ENCODE measurements at regions not wholly inside any gene's neighbourhood (a gene's known extent, or its start where the extent isn't known, plus 50 kb on each side); places are given as distances from the start of the nearest gene placed in this dataset.
"Not testable (repeated sequence)": the region's sequence is repeated elsewhere in the genome, so short reads cannot be mapped to it uniquely, and the experiment has no call there.

DNA sequence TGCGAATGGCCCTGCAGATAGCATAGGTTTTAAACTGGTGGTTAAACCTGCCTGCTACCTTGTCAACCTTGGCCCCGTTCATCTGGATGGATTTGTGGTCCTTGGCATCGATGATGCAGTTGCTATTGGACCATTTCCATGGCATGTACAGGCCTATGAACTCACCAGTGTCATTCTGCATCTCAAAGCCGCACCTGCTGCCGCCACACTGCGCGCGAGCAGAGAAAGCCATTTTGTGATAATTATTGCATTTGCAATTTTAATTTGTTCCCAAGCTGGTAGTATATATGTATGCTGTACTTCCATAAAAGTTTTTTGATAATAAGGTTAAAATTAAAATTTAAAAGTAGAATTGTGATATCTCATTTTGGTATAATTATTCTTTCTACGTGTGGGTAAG is 94.8 kb upstream of the UXS1 start:
- DNase-seq = no peak

DNA sequence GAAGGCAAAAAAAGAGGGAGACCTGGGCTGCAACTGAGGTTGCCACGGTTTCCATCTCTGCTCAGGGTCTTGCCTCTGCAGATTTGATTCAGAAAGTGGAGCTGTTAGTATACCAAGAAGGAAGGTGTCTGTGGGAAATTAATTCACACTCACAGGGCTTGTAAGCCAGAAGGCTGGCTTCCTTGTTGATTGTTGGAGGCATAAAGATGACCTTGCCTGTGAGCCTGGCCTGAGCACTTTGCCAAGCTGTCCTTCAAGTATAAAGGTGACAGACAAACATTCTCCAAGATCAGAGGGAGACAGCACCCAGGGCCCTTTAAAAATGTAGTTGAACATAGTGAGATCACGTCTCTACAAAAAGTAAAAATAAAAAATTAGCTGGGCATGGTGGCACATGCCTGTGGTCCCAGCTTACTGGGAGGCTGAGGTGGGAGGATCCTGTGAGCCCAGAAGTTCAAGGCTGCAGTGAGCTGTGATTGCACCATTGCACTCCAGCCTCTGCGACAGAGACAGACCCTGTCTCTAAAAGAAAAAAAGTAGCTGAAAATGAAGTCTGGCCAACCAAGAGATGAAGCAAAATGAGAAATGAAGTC is 91.2 kb upstream of the UXS1 start:
- DNase-seq = no peak

DNA sequence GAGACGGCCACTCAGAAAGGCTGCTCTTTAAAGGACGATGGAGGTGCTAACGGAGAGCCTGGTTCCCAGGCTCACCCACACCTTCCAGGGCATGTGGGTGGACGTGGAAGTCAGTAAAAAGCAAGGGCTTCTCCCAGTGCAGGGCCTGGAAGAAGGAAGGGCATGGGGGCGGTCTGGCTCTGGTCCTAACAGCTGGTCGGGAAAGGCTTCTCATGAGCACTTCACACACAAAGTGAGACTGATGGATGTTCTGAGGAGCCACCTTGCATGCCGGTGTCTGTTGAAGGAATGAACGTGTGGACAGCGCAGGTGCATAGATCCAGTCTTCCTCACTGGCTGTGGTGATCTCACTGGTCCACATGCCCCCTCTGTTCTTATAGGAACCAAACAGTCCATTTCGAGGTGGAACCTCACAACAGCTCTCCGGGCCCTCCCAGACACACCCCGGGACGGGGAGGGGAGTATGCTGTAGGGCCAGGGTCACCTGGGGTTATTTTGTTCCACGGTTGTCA is 90.6 kb upstream of the UXS1 start:
- DNase-seq = no peak

DNA sequence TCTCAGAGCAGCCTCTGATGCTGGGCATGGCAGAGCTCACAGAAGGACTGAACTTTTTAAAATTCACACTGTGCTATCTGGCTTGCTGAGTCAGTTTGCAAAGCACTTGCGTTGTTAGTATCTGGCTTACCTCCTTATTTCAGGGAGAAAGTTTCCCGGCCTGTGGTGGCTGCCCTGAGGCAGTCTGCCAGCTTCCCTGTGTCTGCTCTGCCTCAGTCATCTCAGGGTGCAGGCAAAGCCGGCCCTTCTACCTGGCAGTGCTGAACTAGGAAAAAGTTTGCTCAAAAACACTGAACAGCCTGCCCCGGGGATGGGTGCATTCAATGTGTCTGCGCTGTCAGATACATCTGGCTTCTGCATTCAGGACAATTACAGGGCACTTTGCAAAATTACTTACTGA is 90.2 kb upstream of the UXS1 start:
- DNase-seq = no peak

DNA sequence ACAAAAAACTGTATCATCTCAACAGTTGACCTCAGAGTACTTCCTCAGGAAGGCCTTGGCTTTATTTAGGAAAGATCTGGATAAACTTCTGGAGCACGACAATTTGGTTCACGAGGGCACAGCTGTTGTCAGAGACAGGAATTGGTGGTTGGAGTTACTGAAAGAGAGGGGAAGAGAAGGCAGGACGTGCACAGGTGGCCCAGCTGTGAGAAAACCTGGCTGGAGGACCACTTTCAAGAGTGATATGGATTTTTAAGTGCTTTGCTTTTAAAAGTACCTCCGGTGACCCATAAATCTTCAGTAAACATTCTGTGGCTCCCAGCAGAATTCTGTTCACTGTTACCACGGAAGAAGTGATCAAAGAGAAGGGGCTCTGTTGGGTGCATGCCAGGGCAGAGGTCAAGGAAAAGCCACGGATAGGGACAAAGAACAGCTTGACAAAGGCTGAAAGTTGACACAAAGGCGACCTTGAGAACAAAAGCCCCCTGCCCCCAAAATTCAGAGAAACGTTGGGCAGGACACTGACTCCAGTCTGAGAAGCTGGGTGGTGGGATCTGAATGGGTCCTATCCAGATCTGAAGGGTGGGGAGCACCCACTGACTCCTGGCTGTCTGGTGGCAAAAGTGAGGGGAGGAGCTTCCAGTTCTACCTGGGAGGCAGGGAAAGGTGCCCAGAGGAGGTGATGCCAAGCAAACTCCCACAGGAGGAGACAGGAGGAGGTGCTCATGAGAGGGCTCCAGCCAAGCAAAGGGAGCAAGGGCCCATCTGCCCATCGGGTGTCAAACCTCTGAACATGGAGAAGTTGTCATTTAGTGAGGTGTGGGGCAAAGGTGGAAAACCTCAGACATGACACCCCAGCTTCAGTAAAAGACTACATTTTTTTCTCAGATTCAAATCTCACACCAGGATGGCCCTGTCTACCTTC is 89.4 kb upstream of the UXS1 start:
- not testable (repeated sequence) for DNase-seq

DNA sequence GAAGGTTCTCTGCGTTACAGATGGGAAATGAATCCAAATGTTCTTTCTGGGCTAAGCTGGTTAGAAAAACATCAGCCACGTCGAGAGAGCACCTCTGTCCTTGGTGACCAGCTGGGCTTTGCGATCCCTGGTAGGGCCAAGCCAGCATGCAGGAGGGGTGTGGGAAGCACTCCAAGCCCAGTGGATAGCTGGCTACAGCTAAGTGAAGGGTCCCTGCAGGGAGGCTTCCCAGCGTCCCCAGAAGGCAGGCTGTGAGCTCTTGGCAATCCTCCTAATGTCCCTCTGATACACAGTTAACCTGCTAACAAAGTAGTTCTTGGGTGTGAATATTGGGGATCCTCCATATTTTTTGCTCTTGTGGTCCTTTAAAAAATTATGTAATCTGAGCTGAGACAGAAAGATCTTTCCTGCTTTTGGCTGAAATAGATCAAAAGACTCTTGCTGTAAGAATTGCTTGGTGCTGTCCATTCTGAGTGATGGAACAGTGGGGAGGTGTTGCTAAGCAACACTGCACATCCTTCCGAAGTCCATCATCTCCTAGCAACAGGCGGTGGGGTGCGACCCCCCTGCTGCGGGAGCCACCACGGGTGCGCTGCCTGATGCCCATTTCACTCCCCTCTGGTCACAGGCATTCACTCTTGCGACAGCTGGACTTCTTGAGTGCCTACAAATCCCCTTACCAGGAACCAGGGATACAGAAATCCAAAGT is 88.5 kb upstream of the UXS1 start:
- no peak for DNase-seq

DNA sequence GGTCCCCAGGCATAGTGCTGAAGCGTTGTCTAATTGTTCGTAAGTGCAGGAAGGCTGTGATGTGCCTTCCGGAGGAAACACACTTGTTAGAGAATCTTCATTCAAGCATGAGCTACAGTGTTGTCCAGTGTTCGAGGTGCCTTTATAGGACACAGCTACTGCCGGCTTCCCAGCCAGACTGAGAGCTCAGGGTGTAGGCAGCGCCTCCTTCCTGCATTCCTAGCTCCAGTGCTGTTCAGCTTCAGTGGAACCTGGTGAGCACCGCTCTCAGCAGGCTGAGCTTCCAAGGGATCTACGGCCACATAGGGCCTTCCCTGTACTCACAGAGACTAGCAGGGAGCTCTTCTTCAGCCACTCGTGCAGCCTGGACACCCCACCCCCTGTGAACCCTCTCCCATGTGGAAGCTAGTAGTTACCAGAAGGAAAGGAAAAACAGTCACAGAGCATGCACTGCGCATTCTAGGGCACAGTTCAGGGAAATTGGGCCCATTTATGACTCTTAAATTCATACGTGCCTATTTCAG is 87.9 kb upstream of the UXS1 start:
- not testable (repeated sequence) for DNase-seq

DNA sequence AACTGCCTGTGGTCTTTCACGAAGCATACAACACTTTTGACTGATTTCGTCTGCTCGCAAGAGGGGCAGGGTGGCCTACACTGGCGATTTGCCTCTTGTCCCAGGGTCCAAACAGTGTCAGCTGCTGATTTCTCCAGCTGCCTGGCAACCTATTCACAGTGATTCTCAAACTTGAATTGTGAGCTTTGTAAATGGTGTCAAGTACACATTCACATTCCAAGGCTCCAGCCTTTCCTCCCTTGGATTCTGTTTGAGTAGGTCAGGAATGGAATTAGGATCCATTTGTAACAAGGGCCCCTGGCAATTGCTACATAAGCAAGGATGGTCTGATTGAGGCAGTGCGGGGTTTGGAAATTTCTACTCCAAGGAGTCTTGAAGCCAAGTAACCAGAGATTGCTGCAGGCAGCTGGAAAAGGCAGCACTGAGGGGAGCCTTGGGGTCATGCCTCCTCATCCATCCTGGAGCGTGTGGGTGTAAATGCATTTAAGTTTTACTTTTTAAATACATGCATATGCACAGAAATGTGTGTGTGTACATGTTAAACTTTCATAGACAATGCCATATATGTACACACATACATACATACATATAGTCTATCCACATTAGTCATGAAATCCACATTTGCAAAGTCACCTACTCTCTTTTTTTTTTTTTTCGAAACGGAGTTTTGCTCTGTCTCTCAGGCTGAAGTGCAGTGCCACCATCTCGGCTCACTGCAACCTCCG is 86.8 kb upstream of the UXS1 start:
- no peak for DNase-seq

DNA sequence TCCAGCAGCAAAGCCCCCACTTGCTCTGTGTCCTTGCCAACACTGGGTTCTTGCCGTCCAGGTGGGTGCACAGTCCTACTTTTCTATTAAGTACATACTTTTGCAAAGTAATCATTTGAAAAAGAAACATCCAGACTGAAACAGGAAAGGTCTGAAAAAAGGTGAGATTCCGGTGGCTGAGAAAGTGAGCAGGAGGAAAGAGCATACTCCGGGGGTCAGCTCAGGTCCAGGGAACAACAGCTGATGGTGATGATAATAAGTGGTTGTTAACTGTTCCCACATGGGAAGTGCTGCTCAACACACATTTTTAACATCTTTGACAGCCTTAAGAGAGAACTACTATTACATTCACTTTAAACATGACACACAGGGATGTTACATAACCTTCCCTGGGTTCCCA is 86.1 kb upstream of the UXS1 start:
- no peak for DNase-seq

DNA sequence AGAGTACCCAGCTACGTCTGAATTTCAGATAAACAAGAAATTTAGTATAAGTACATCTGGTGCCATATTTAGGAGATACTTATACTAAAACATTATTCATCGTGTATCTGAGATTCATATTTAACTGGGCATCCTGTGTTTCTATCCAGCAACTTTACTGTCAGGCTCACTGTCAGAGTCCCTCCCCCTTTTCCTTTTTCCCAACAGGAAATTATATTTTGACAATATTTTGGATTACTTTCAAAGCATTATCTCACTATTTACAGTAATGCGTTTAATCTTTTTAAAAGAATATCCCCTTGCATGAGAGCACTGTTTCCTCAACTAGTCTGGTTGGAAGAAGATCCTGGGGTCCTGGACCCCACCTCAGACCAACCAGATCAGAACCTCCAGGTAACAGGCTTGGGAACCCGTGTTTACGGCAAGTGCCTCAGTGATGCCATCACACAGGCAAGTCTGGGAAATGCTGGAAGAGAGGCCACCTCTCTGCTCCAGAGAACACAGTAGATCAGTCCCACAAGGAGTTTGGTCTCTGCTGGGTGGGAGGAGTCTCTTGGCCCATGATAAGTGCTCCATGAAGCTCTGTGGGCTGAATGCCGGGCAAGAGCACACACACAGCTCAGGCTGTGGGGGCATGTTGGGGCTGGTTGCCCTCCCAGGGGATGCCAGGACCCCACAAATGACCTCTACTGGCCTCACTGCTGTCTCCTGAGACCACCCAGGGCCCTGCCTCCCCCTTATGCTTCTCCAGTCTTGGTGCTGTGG is 84.2 kb upstream of the UXS1 start:
- DNase-seq = no peak

DNA sequence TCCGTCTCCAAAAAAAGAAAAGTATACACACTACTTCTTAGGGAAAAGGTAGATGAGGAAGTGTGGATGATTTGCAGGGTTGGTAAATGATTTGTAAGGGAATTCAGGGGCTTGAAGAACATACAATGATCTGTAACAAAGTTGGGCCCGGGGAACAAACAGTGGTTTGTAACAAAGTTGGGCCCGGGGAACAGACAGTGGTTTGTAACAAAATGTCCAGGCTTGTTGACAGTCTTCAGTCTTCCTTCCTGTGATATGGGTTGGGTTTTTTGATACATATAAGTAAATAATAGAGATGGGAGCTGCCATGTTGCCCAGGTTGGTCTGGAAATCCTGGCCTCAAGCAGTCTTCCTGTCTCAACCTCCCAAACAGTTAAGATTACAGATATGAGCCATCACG is 83.3 kb upstream of the UXS1 start:
- DNase-seq = no peak

DNA sequence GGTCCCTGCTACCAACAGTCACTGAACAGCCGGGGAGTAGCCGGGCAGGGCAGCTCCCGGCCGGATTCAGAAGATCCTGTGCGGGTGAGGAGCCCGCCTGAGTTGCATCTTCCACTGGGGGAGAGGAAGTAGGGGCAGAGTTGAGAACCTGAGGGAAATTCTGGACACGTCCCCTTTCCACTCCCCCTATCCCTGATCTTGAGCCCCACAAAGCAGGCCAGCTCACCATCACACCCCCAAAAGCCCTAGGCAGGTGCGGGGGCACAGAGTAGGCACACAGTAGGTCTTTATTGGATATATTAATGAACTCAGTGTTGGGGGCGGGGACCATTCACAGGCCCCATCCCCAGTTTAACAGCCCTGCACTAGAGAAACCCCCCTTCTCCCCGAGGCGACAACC is 81.9 kb upstream of the UXS1 start:
- no peak for DNase-seq

DNA sequence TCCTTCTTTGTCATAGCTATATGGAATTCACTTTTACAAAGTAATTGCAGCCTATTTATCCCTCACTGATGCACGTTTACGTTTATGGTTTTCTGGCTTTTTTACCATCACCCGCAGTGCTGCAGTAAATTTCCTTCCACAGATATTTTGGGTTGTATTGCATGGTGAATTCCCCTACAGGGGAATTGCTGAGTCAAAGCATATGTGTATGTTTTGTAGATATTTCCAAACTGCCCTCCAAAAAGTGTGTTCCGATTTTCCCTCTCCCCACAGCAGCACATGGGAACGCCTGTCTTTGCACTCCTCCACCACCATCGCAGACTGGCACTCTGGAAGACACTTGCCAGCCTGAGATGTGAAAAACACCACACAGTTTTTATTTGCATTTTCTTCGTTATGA is 80.6 kb upstream of the UXS1 start:
- DNase-seq = no peak

DNA sequence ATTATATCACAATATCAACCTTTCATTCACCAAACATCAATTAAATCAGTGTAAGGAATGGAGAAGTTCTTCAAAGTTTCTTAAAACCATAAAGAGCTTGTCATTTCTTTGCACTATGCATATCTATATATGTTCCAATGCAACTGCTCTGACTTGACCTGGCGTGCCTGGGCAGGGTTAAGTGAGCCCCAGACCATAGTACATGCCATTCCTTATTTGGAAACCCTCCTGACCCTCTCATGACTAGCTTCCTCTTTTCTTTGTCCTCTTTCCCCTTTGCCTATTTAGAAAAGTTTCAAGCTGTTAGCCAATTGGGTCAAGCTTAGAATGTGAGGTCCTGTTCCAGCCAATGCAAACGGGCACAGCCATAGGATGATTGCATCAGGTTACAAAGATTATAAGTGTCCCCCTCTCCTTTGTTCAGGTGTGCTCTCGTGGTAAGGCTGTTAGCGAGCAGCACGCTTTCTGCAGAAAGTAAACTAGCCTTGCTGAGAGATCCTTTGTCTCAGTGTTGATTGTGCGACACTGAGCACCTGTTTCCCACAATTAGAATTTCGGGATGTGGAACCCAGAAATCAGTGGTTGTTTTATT is 78.2 kb upstream of the UXS1 start:
- DNase-seq = no peak

DNA sequence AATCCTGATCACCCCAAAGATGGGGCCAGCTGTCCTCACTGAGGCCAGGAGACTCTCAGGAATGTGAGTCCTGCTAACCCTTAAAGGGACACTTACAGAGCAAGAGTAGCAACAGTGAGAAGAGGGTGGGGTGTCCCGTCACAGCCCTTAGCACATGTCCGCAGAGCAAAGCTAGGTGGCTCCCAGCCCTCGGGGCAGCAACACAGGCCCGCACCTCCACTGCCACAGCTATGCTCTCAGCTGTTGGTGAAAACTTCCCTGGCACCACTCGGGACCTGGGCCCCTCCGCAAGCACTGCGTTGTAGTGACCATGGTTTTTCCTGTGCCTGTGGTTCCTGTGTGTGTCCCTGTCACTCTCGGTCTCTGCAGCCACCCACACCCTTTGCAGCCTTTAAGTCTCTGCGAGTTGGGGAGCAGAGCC is 76.4 kb upstream of the UXS1 start:
- no peak for DNase-seq

DNA sequence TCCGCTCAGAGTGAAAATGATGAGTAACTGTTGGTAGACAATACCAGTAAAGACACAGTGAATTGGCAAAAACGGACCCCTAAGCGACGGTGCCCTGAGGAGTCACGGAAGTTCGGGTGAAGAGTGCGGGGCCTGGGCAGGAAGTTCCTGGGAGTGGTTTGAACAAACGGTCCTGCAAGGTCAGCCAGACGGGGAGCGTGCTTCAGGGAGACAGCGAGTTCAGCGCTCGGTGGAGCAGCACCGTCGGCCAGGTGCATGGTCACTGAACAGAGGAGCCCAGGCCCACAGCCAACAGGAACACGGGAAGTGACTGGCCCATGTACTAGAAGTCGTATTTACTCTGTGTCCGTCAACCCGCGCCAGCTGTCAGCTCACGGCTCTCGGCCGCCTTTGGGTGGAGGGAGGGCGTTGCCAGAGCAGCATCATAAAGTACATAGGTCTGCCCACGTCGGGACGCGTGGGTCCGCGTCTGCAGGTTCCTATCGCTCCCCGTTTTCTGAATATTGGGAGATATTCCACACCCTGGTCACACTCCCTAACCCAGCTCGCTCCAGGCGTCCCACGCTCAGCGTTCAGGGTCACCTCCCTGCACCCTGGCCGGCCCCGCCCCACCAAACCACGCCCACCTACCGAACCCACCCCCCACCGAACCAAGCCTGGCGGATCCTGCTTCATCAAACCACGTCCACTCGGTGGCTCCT is 75.6 kb upstream of the UXS1 start:
- peak; percentile 47 for DNase-seq

DNA sequence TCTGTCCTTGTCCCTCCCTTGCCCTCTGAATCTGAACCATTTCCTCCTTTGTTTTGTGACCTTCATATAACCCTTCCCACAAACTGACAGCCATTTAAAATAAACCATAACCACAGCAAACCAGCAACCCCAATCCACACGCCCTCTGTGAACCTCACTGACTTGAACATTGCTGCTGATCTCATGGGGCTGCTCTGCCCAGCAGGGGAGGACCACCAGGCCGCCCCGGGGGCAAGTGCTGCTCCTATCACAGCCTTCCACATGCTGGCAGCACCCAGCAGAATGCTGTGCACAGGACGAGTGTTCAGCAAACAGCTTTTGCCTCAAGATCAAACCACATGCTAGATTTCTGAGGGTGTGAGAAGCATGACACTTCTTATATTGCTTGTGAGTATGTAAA is 73.9 kb upstream of the UXS1 start:
- no peak for DNase-seq

DNA sequence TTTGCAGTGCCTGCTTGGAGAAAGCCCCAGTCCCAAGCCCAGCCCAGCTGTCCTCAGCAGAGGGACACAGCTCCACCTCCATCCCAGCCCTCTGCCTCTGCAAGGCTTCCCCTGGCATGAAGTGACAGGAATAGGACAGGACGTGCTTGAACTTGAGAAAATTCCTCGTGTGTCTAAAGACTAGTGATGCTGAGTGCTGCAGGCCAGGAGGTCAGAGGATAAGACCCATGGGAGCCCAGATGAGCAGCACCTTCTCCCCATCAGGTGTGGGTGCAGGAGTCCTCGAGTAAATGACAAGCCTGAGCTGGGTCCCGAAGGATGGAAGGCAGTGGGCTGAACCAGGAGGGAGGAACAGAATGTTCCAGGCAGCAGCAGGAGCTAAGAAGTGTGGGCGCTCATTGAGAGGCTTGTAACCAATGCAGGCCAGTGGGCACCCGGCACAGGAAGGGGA is 67.8 kb upstream of the UXS1 start:
- DNase-seq = no peak

DNA sequence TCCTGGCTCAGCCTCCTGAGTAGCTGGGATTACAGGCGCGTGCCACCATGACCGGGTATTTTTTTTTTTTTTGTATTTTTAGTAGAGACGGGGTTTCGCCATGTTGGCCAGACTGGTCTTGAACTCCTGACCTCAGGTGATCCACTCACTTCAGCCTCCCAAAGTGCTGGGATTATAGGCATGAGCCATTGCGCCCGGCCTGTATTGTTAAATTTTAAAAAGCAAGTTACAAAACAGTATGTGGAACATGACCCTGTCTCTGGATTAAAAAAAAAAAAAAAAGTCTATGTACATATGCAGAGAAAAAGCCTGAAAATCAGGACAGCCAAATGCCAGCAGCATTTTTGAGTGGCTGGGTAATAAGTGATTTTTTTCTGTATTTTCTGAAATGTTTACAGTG is 64.8 kb upstream of the UXS1 start:
- not testable (repeated sequence) for DNase-seq

DNA sequence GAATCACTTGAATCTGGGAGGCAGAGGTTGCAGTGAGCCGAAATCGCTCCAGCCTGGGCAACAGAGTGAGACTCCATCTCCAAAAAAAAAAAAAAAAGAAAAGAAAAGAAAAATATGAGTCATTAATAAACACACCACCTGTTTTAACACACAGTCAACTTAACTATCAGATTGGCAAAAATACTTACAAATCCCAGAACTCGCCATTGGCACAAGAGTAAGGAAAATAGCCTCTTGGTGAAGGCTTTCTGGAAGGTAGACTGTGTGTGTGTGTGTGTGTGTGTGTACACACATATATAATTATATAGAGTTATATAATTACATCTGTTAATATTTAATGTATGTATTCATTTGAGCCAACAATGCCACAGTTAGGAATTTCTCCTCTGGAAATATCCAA is 63.7 kb upstream of the UXS1 start:
- no peak for DNase-seq

DNA sequence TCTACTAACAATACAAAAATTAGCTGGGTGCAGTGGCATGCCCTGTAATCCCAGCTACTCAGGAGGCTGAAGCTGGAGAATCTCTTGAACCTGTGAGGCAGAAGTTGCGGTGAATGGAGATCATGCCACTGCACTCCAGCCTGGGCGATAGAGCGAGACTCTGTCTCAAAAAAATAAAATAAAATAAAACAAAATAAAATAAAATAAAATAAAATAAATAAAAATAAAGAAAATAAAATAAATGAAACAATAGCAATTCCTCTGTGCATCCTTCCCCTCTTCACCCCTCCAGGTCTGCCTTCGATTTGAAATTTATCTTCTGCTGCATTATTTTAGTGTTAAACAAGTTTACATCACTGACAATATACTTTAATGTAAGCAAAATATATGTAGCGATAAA is 63.0 kb upstream of the UXS1 start:
- DNase-seq = no peak

Measured in stimulated activated CD4-positive, alpha-beta T cell treated with anti-CD3 and anti-CD28 coated beads, Interleukin-15, amount 100 ng/mL, for 24 hours (primary cell).